Osteoblast (primary cell): ENCODE measurements at regions not wholly inside any gene's neighbourhood (a gene's known extent, or its start where the extent isn't known, plus 50 kb on each side); places are given as distances from the start of the nearest gene placed in this dataset.

Source experiments
- DNase-seq: peaks from one replicate; pipeline ENCODE4 v3.0.0; 2011; ENCODE audit warnings: low spot score, mixed read lengths; ENCODE audit not compliant: insufficient read length; ENCODE audit errors: missing footprints
- H2AFZ ChIP-seq: 2 replicates; pipeline ENCODE4 v1.6.0; 2011; ENCODE audit warnings: mild to moderate bottlenecking, low read length
- H3K27ac ChIP-seq: 2 replicates; pipeline ENCODE4 v1.5.1; 2011; ENCODE audit warnings: mild to moderate bottlenecking, low read depth, low read length, moderate library complexity
- H3K27me3 ChIP-seq: 2 replicates; pipeline ENCODE4 v1.6.0; 2012; ENCODE audit warnings: mild to moderate bottlenecking, control low read depth, inconsistent platforms, low read length, moderate library complexity; ENCODE audit not compliant: insufficient read depth
- H3K36me3 ChIP-seq: 2 replicates; pipeline ENCODE4 v1.5.1; 2011; ENCODE audit warnings: mild to moderate bottlenecking, low read length, control low read depth, moderate library complexity; ENCODE audit not compliant: insufficient read depth
- H3K4me1 ChIP-seq: 2 replicates; pipeline ENCODE4 v1.5.1; 2011; ENCODE audit warnings: mild to moderate bottlenecking, low read length, control low read depth, moderate library complexity; ENCODE audit not compliant: insufficient read depth
- H3K4me2 ChIP-seq: 2 replicates; pipeline ENCODE4 v1.6.0; 2011; ENCODE audit warnings: mild to moderate bottlenecking, low read length; ENCODE audit not compliant: insufficient read depth
- H3K4me3 ChIP-seq: fragments of 200-600 bp; sonication (generic); 3 replicates; pipeline ENCODE4 v1.5.1; 2012; ENCODE audit warnings: mild to moderate bottlenecking, low read length, inconsistent platforms; ENCODE audit not compliant: insufficient read depth
- H3K79me2 ChIP-seq: 2 replicates; pipeline ENCODE4 v1.6.0; 2012; ENCODE audit warnings: mild to moderate bottlenecking, low read length, control low read depth, inconsistent platforms; ENCODE audit not compliant: insufficient read depth
- H3K9me3 ChIP-seq: 2 replicates; pipeline ENCODE4 v1.5.1; 2011; ENCODE audit warnings: low read depth, low read length, control low read depth
- H4K20me1 ChIP-seq: 2 replicates; pipeline ENCODE4 v1.6.0; 2012; ENCODE audit warnings: mild to moderate bottlenecking, low read length, control low read depth; ENCODE audit not compliant: insufficient read depth
- TF ChIP-seq, protein P1 (sequence below): IDR thresholded peaks from 2 replicates; pipeline ENCODE4 v1.5.1; 2011; ENCODE audit warnings: mild to moderate bottlenecking, low read depth, low read length, moderate library complexity; ENCODE audit errors: extremely low read depth

DNA sequence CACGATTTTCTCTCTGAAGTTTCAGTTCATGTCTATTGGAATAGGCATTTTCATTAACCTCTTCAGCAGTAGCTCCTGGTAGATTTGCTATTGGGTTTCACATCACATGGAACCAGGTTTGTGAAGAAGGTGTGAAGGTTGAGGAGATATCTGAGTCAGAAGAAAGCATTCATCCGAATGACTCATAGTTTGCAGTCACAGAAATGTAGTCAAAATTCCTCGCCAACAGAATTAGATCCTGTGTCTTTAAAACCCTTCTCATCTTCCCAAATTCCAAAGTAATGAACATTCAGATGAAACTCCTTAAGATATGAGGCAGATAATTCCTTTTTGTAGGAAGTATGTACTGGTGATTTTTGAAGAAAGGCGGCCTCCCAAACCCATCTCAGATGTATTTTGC lies 125.0 kb upstream of the LARGE1 start:
- no peak overlapping the region for H3K4me3 ChIP-seq
- TF ChIP-seq, protein P1, sequence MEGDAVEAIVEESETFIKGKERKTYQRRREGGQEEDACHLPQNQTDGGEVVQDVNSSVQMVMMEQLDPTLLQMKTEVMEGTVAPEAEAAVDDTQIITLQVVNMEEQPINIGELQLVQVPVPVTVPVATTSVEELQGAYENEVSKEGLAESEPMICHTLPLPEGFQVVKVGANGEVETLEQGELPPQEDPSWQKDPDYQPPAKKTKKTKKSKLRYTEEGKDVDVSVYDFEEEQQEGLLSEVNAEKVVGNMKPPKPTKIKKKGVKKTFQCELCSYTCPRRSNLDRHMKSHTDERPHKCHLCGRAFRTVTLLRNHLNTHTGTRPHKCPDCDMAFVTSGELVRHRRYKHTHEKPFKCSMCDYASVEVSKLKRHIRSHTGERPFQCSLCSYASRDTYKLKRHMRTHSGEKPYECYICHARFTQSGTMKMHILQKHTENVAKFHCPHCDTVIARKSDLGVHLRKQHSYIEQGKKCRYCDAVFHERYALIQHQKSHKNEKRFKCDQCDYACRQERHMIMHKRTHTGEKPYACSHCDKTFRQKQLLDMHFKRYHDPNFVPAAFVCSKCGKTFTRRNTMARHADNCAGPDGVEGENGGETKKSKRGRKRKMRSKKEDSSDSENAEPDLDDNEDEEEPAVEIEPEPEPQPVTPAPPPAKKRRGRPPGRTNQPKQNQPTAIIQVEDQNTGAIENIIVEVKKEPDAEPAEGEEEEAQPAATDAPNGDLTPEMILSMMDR = no peak
- H3K4me1 ChIP-seq = no peaks in the 10 kb centered on the region

DNA sequence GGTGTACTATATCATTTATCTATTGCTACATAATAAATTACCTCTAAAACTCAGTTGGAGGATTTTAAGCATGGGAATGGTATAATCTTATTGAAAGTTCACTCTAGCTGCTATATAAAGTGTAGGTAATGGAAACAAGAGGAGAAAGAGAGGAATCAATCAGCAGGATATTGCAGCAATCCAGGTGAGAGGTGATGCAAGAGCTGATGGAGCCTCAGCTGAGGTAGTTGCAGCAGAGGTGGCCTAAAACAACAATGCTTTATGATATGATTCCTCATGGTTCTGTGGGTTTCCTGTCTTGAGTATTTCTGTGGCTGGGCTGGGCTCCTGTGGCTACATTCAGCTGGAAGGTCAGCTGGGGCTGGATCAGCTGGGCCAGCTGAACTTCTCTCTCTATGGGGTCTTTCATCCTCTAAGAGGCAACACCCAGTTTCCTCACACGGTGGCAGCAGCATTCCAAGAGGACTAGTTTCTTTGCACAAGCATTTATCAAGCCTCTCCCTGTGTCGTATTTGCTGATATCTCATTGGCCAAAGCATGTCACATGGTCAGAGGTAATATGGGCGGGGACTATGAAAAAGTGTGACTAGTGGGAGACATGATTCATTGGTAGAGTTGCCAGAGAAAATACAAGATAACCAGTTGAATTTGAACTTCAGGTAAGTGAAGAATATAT lies 135.4 kb upstream of the LARGE1 start:
- H3K4me2 ChIP-seq = no peak overlapping the region
- H3K36me3 ChIP-seq = no peaks in the 10 kb centered on the region
- H2AFZ ChIP-seq = no peak overlapping the region
- H3K4me3 ChIP-seq = no peak overlapping the region
- H3K27ac ChIP-seq = no peak overlapping the region
- DNase-seq = no peak
- H4K20me1 ChIP-seq = no peaks in the 10 kb centered on the region
- H3K27me3 ChIP-seq = no peaks in the 10 kb centered on the region
- TF ChIP-seq, protein P1 = no peak
- H3K9me3 ChIP-seq = peaks cover 5% of the 10 kb centered on the region
- no peaks in the 10 kb centered on the region for H3K79me2 ChIP-seq
- no peaks in the 10 kb centered on the region for H3K4me1 ChIP-seq

More for the DNA sequence above, 125.0 kb upstream of the LARGE1 start:
- Histone ChIP-seq H3K9me3 (no peaks in the 10 kb centered on the region), H3K36me3 (no peaks in the 10 kb centered on the region), H3K27me3 (no peaks in the 10 kb centered on the region), H3K79me2 (no peaks in the 10 kb centered on the region), H2AFZ (no peak overlapping the region), H4K20me1 (no peaks in the 10 kb centered on the region), H3K4me2 (no peak overlapping the region), H3K27ac (no peak overlapping the region)
- DNase-seq = no peak

DNA sequence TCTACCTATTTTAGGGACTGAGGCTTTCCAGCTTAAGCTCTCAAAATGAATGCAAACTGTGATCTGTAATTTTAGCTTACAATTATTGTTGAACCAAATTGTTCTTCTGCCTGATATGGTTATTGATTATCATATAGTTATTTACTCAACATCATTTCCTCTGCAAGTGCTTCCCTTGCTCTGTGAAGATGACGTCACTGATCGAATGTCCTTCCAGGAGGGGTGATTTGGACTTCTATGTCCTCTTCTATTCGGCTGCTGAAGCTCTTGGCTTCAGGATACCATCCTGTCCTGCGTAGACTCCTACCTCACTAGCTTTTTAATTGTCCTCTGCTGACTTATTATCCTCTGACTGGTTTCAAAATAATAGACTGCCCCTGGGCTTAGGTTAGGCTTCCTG lies 137.4 kb upstream of the LARGE1 start:
- H3K4me2 ChIP-seq = no peak overlapping the region
- H2AFZ ChIP-seq = no peak overlapping the region
- H3K27ac ChIP-seq = no peak overlapping the region
- H4K20me1 ChIP-seq = no peaks in the 10 kb centered on the region
- no peak overlapping the region for H3K4me3 ChIP-seq
- H3K4me1 ChIP-seq = no peaks in the 10 kb centered on the region
- H3K9me3 ChIP-seq = peaks cover 5% of the 10 kb centered on the region
- H3K27me3 ChIP-seq = no peaks in the 10 kb centered on the region
- no peak for DNase-seq
- no peaks in the 10 kb centered on the region for H3K36me3 ChIP-seq
- no peaks in the 10 kb centered on the region for H3K79me2 ChIP-seq
- TF ChIP-seq, protein P1 = no peak

DNA sequence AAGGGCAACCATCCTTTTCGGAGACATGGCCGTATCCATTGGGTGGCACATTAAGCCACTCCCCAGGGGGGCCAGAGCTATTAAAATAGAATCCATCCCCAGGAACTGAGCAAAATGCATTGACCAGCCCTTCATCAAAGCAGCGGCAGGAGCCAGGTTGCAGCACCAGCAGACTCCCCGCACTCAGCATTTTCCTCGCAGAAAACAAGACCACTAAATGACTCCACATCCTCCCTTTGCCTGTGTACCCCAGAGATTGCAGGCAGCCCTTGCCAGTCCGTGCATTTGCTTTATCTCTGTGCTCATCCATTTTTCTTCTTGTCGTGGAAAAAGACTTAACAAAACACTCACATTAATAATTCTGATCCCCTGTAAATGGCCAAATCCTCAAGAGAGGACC lies 144.4 kb upstream of the LARGE1 start:
- H3K36me3 ChIP-seq = no peaks in the 10 kb centered on the region
- no peak overlapping the region for H2AFZ ChIP-seq
- H4K20me1 ChIP-seq = no peaks in the 10 kb centered on the region
- H3K4me2 ChIP-seq = no peak overlapping the region
- no peaks in the 10 kb centered on the region for H3K4me1 ChIP-seq
- no peaks in the 10 kb centered on the region for H3K79me2 ChIP-seq
- no peak overlapping the region for H3K4me3 ChIP-seq
- H3K27ac ChIP-seq = no peak overlapping the region
- DNase-seq = no peak
- H3K27me3 ChIP-seq = no peaks in the 10 kb centered on the region
- peaks cover 5% of the 10 kb centered on the region for H3K9me3 ChIP-seq
- TF ChIP-seq, protein P1 = no peak
